Medulla oblongata (tissue), 1 donor: ENCODE measurements at regions not wholly inside any gene's neighbourhood (a gene's known extent, or its start where the extent isn't known, plus 50 kb on each side); places are given as distances from the start of the nearest gene placed in this dataset.

Experiments
- DNase-seq: peaks from one replicate; pipeline ENCODE4 v3.0.0-alpha.2; 2015; ENCODE audit errors: extremely low spot score

DNA sequence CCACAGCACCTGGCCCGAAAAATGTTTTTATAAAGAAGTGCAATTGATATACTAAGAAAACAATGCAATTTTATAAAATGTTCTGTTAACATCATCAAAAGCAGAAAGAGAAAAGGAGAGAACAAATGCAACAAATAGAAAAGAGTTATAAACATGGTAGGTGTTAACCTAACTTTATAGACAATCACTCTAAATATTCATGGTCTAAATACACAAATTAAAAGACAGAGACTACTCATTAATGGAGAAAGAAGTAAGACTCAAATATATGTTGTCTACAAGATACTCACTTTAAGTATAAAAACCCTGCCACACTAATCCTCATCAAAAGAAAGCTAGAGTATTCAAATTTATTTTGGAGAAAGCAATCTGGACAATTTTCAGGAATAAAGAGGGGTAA lies 425.3 kb upstream of the ANKRD30A start:
- no peak for DNase-seq

- no peak for DNase-seq
Observed at GRCh38 chr10:36692759-36693158, 432.6 kb upstream of the ANKRD30A start.

DNA sequence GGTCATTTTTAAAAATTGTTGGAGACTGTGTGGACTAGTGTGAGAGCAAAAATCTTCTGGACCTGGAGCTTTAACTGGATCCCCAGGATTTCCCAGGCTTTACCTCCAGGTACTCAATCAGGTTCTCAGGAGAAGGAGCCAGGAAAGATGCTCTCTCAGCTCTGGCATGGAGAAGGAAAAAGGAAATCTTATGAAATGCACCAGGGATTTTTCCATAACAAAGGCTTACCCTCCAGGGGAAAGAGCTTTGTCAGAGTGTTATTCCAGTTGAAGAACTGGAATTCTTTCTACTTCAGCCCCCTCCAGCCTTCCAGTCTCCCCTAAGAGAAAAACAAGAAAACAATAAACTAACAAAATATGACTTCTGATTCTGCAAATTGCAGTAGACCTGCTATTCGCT lies 436.7 kb upstream of the ANKRD30A start:
- no peak for DNase-seq

DNA sequence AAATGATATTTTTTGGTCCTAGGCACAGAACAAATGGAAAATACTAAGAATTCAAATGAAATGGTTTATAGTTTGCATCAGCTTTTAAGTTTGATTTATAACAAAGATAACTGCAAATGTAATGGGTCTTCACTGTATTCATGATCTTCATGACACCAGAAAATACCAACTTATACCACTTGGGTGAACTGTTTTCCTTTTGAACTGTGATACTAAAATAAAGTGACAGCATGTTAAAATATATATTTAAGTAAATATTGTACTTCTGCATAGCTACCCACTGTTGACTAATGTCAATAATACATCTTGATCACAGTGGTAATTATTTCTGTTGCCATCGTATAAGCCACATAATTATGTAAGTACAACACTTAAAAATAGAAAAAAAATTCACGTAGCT lies 442.0 kb upstream of the ANKRD30A start:
- no peak for DNase-seq

- no peak for DNase-seq
Observed at GRCh38 chr10:36681751-36682632, 443.4 kb upstream of the ANKRD30A start.

DNA sequence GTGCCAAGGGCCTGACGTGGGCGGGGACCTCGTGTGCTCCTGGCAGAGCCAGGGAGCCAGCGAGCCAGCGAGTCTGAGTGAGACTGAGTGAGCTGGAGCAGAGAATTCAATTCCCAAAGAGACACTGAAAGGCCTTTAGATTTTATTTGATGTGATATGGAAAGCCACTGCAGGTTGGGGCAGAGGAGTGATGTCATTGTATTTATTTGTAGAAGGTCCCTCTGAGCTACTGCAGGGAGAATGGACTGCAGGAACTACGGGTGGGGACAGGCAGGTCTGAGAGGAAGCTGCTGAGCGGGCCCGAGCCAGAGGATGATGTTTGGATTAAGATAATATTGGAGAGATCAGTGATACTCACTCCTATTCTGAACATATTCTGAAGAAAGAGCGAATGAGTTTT lies 445.8 kb upstream of the ANKRD30A start:
- no peak for DNase-seq

GRCh38 chr10:36677431-36677768 lies 448.0 kb upstream of the ANKRD30A start:
- no peak for DNase-seq

GRCh38 chr10:36676756-36677430 lies 448.5 kb upstream of the ANKRD30A start:
- DNase-seq, result no peak

- no peak for DNase-seq
Observed at GRCh38 chr10:36676321-36676720, 449.1 kb upstream of the ANKRD30A start.

- DNase-seq, result no peak
Observed at GRCh38 chr10:36675458-36675880, 449.9 kb upstream of the ANKRD30A start.

DNA sequence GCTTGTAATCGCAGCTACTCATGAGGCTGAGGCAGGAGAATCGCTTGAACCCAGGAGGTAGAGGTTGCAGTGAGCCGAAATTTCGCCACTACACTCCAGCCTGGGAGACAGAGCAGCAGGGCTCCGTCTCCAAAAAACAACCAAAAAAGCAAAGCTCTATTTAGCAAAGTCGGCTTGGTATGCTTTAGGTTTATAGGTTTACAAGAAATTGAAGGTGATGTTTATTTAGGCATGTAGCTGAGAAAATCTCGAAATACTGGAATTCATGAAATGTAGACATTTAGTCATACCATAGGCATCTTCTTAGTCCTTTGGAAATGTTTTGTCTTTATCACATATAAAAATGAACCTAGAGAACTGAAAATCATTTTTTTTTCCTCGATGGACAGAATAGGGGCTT lies 453.8 kb upstream of the ANKRD30A start:
- no peak for DNase-seq

- no peak for DNase-seq
Observed at GRCh38 chr10:36670621-36671402, 454.6 kb upstream of the ANKRD30A start.

- peak; percentile 48 for DNase-seq
Observed at GRCh38 chr10:36669615-36670352, 455.6 kb upstream of the ANKRD30A start.

DNA sequence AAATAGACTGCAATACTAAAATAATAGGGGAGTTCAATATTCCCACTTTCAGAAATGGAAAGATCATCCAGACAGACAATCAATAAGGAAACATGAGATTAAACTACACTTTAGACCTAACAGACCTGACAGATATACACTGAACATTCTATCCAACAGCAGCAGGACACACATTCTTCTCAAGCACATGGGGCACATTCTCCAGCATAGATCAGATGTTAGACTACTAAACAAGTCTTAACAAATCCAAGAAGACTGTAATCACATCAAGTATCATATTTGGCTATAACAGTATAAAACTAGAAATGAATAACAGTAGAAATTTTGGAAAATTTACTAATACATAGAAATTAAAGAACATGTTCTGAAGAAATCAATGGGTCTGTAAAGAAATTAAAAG lies 458.9 kb upstream of the ANKRD30A start:
- no peak for DNase-seq

GRCh38 chr10:36662571-36662970 lies 462.8 kb upstream of the ANKRD30A start:
- no peak for DNase-seq

DNA sequence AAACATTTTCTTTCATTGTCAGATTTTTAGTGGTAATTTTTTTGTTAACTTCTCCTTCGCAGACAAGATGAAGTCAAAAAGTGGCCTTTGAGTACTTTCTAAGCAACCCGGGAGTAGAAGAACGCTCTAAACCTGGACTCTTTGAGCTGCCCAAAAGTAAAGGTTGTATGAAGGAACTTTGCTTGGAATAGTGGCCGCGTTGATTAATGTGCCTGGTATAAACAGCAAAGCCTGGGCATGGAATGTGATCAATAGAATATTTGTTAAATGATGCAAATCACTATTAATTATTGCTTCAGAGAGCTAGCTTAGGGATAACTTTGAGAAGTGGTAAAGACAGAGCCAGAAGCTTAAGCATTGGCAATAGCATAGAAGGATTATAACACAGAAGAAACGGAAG lies 475.1 kb upstream of the ANKRD30A start:
- no peak for DNase-seq

- no peak for DNase-seq
Observed at GRCh38 chr10:36647540-36647939, 477.9 kb upstream of the ANKRD30A start.

DNA sequence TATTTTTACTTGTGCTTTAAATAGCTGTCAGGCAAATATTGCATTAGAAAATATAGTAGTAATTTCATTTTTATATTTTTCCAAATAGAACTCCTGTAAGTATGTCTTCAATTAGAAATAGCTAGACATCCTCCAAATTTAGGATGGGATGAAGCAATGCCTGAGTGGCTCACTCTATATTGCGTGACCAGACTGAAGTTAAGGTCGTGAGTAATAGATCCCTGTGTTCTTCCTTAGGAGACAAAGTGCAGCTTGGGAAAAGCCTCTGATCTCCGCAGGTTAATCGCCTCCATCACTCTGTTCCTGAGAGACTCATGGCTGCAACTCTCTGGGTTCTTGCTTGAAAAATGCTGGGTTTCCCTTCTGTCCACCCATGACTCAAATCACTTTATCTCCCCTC lies 484.8 kb upstream of the ANKRD30A start:
- DNase-seq, result no peak

DNA sequence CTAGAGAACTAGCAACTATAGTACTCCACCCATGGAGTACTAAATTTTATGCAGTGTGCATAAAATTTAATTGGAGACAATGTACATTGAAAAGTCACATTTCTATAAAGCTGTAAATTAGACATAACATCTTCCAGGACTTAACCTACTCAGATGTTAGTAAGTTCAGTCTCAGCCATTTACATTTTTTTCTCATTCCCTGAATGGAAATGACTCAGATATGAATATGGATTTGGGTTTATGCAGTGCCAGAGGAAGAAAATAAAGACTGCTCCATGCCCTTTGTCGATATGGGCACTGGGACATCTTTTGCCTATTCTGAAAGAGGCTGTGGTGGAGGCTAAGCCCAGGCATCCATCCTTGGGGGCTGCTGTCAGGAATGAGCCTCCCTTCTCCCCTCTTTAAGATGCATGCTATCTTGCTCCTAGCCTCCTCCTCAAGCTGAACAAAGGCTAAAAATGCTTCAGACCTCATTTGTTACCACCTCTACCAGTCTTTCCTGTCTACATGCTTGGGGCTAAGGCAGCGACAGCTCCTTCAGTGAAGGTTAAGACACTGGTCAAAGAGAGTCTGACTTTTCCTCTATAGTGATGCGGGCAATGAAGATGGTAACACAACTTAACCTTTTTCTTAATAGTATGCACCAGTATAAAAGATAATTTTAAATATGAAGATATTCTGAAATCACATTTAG lies 486.8 kb upstream of the ANKRD30A start:
- no peak for DNase-seq

- no peak for DNase-seq
Observed at GRCh38 chr10:36636879-36637278, 488.5 kb upstream of the ANKRD30A start.

- DNase-seq, result no peak
Observed at GRCh38 chr10:36636285-36636839, 489.0 kb upstream of the ANKRD30A start.
